ENCODE measurements at regions not wholly inside any gene's neighbourhood (a gene's known extent, or its start where the extent isn't known, plus 50 kb on each side); places are given as distances from the start of the nearest gene placed in this dataset.
"Not testable (repeated sequence)": the region's sequence is repeated elsewhere in the genome, so short reads cannot be mapped to it uniquely, and the experiment has no call there.

GRCh38 chr20:48525400-48525799 lies 302.4 kb downstream of the PREX1 start:
- peaks cover 15% of the 10 kb centered on the region for H3K27me3 Mint-ChIP-seq
- no peak for TF ChIP-seq CTCF (IDR thresholded peaks at IDR 0.05)
- ATAC-seq (no peak), DNase-seq (no peak)
- POLR2A ChIA-PET = no interaction called here
- no peak overlapping the region for H3K27ac Mint-ChIP-seq
- H3K4me1 Mint-ChIP-seq (ENCODE audit: low read depth) = no peaks in the 10 kb centered on the region
- intact Hi-C loops (cut with micrococcal nuclease) = no loop called here
- no peaks in the 10 kb centered on the region for H3K9me3 Mint-ChIP-seq
- CTCF ChIA-PET = interaction anchor here (1.8 kb wide), 1 partner anchor 95 kb away, joined by 8 read pairs; no protein-coding TSS in a partner anchor
- no peaks in the 10 kb centered on the region for H3K36me3 Mint-ChIP-seq (ENCODE audit: low read depth)
- no peak overlapping the region for H3K4me3 Mint-ChIP-seq

- no peaks in the 10 kb centered on the region for H3K36me3 Mint-ChIP-seq (ENCODE audit: low read depth)
These were observed 303.2 kb downstream of the PREX1 start for GRCh38 chr20:48524582-48524981.

GRCh38 chr20:48523191-48523995 lies 304.4 kb downstream of the PREX1 start:
- POLR2A ChIA-PET = no interaction called here
- no peak for ATAC-seq

More at GRCh38 chr20:48524582-48524981, 303.2 kb downstream of the PREX1 start:
- POLR2A ChIA-PET = no interaction called here
- H3K27ac Mint-ChIP-seq = no peak overlapping the region
- no peak for ATAC-seq
- CTCF ChIA-PET = no interaction called here
- no peak for TF ChIP-seq CTCF (IDR thresholded peaks at IDR 0.05)
- H3K9me3 Mint-ChIP-seq = no peaks in the 10 kb centered on the region
- no peaks in the 10 kb centered on the region for H3K4me1 Mint-ChIP-seq (ENCODE audit: low read depth)
- peaks cover 17% of the 10 kb centered on the region for H3K27me3 Mint-ChIP-seq
- intact Hi-C loops (cut with micrococcal nuclease) = no loop called here
- DNase-seq = no peak
- no peak overlapping the region for H3K4me3 Mint-ChIP-seq

GRCh38 chr20:48521121-48521520 lies 306.7 kb downstream of the PREX1 start:
- no peaks in the 10 kb centered on the region for H3K9me3 Mint-ChIP-seq
- intact Hi-C loops (cut with micrococcal nuclease) = no loop called here
- no peak overlapping the region for H3K27ac Mint-ChIP-seq
- no peak overlapping the region for H3K4me3 Mint-ChIP-seq
- no peaks in the 10 kb centered on the region for H3K4me1 Mint-ChIP-seq (ENCODE audit: low read depth)
- ChIA-PET POLR2A (no interaction called here), CTCF (no interaction called here)
- H3K36me3 Mint-ChIP-seq (ENCODE audit: low read depth) = no peaks in the 10 kb centered on the region
- ATAC-seq (no peak), DNase-seq (no peak)
- H3K27me3 Mint-ChIP-seq = peaks cover 20% of the 10 kb centered on the region
- TF ChIP-seq CTCF (IDR thresholded peaks at IDR 0.05) = no peak

More at GRCh38 chr20:48523191-48523995, 304.4 kb downstream of the PREX1 start:
- CTCF ChIA-PET = no interaction called here
- Mint-ChIP-seq H3K4me1 (ENCODE audit: low read depth) (no peaks in the 10 kb centered on the region), H3K27me3 (peaks cover 17% of the 10 kb centered on the region), H3K9me3 (no peaks in the 10 kb centered on the region), H3K4me3 (no peak overlapping the region), H3K27ac (no peak overlapping the region), H3K36me3 (ENCODE audit: low read depth) (no peaks in the 10 kb centered on the region)
- intact Hi-C loops (cut with micrococcal nuclease) = no loop called here
- DNase-seq = no peak
- TF ChIP-seq CTCF (IDR thresholded peaks at IDR 0.05) = no peak

GRCh38 chr20:48516196-48516595 lies 311.6 kb downstream of the PREX1 start:
- ChIA-PET CTCF (interaction anchor here (1.2 kb wide), 1 partner anchor 621 kb away, joined by 8 read pairs; no protein-coding TSS in a partner anchor), POLR2A (interaction anchor here (0.6 kb wide), 1 partner anchor 622 kb away, joined by 3 read pairs; no protein-coding TSS in a partner anchor)
- not testable (repeated sequence) for ATAC-seq; H3K27ac Mint-ChIP-seq; H3K9me3 Mint-ChIP-seq; H3K27me3 Mint-ChIP-seq; H3K4me1 Mint-ChIP-seq (ENCODE audit: low read depth); DNase-seq; H3K36me3 Mint-ChIP-seq (ENCODE audit: low read depth); H3K4me3 Mint-ChIP-seq
- intact Hi-C loops (cut with micrococcal nuclease) = loop anchor here (10.0 kb wide), 1 partner anchor 621 kb away; no protein-coding TSS in a partner anchor

GRCh38 chr20:48514577-48514976 lies 313.2 kb downstream of the PREX1 start:
- H3K27ac Mint-ChIP-seq; POLR2A ChIA-PET; H3K4me1 Mint-ChIP-seq (ENCODE audit: low read depth); H3K36me3 Mint-ChIP-seq (ENCODE audit: low read depth); H3K4me3 Mint-ChIP-seq; DNase-seq; H3K9me3 Mint-ChIP-seq; CTCF ChIA-PET; ATAC-seq; H3K27me3 Mint-ChIP-seq: not testable (repeated sequence)
- intact Hi-C loops (cut with micrococcal nuclease) = loop anchor here (10.0 kb wide), 1 partner anchor 620 kb away; no protein-coding TSS in a partner anchor

GRCh38 chr20:48512539-48512938 lies 315.3 kb downstream of the PREX1 start:
- H3K27me3 Mint-ChIP-seq; H3K36me3 Mint-ChIP-seq (ENCODE audit: low read depth); DNase-seq; H3K4me1 Mint-ChIP-seq (ENCODE audit: low read depth); CTCF ChIA-PET; H3K9me3 Mint-ChIP-seq; H3K4me3 Mint-ChIP-seq; H3K27ac Mint-ChIP-seq; ATAC-seq; POLR2A ChIA-PET: not testable (repeated sequence)
- intact Hi-C loops (cut with micrococcal nuclease) = loop anchor here (10.0 kb wide), 1 partner anchor 618 kb away; no protein-coding TSS in a partner anchor

DNA sequence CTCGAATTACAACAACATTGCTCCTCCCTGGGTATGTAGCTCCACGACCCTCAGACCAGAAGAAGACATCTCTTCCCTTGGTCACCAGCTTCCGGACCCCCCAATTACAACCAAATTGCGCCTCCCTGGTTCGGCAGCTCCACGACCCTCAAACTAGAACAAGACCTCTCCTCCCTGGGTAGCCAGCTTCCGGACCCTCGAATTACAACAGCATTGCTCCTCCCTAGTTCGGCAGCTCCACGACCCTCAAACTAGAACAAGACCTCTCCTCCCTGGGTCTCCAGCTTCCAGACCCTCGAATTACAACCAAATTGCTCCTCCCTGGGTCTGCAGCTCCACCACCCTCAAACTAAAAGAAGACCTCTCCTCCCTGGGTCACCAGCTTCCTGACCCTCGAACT lies 322.7 kb downstream of the PREX1 start:
- H3K4me3 Mint-ChIP-seq; H3K36me3 Mint-ChIP-seq (ENCODE audit: low read depth); H3K9me3 Mint-ChIP-seq; H3K27ac Mint-ChIP-seq; H3K27me3 Mint-ChIP-seq; CTCF ChIA-PET; intact Hi-C loops (cut with micrococcal nuclease); DNase-seq; ATAC-seq; H3K4me1 Mint-ChIP-seq (ENCODE audit: low read depth); POLR2A ChIA-PET: not testable (repeated sequence)
